ENCODE measurements at regions not wholly inside any gene's neighbourhood (a gene's known extent, or its start where the extent isn't known, plus 50 kb on each side); places are given as distances from the start of the nearest gene placed in this dataset.

- no peaks in the 10 kb centered on the region for H4K20me1 ChIP-seq (replicated peaks; ENCODE audit: control insufficient read depth, extremely low read depth, insufficient read depth, low read length)
- BruUV-seq (replicated peaks), result no TSS peak
- DNase-seq (ENCODE audit: low read depth, low spot score) (no peak), FAIRE-seq (no peak)
- H3K9me3 ChIP-seq (replicated peaks; ENCODE audit: control insufficient read depth, insufficient read depth, low read length), result no peaks in the 10 kb centered on the region
- no peaks in the 10 kb centered on the region for H3K27me3 ChIP-seq (ENCODE audit: control insufficient read depth in 2 of 2, insufficient read depth in 2 of 2, low read length in 2 of 2)
- H3K4me1 ChIP-seq (ENCODE audit: control insufficient read depth, extremely low read depth, insufficient read depth, low read length), result no peaks in the 10 kb centered on the region
- no peak overlapping the region for H3K27ac ChIP-seq (ENCODE audit: insufficient read depth, low read depth, low read length)
- POLR2A ChIA-PET, result no interaction called here
- no peak overlapping the region for H3K9ac ChIP-seq (replicated peaks; ENCODE audit: extremely low read depth, insufficient read depth, low read length)
- TF ChIP-seq FOS (IDR thresholded peaks at IDR 0.05; ENCODE audit: borderline replicate concordance, insufficient read depth, low read length) (no peak), CTCF (IDR thresholded peaks at IDR 0.05; ENCODE audit: extremely low read depth in 1 of 2, insufficient read depth in 1 of 2, low read depth in 1 of 2, low read length in 2 of 2) (no peak), POLR2A (IDR thresholded peaks at IDR 0.05; ENCODE audit: low read depth, low read length) (no peak), EZH2 (IDR thresholded peaks at IDR 0.05; ENCODE audit: borderline replicate concordance, low read depth, low read length, severe bottlenecking) (no peak), MYC (IDR thresholded peaks at IDR 0.05; ENCODE audit: low read depth, low read length) (no peak), MAX (IDR thresholded peaks at IDR 0.05; ENCODE audit: insufficient read depth, insufficient read length) (no peak), GATA2 (IDR thresholded peaks at IDR 0.05; ENCODE audit: insufficient read depth, insufficient read length, low read depth, low read length) (no peak), JUN (IDR thresholded peaks at IDR 0.05; ENCODE audit: borderline replicate concordance, insufficient read depth, insufficient read length, low read depth) (no peak), POLR2AphosphoS5 (IDR thresholded peaks at IDR 0.05; ENCODE audit: insufficient read depth, low read depth, low read length) (no peak)
- CTCF ChIA-PET, result no interaction called here
- no peak overlapping the region for H2AFZ ChIP-seq (ENCODE audit: low read depth, low read length)
- no peak overlapping the region for H3K4me2 ChIP-seq (ENCODE audit: insufficient read depth, low read length)
- dilution Hi-C loops (cut with MboI; ENCODE audit: extremely low pct_ligation_motif_present, low sequenced_read_pairs) (no loop called here), intact Hi-C loops (cut with micrococcal nuclease) (no loop called here)
- H3K36me3 ChIP-seq (ENCODE audit: control insufficient read depth in 2 of 2, extremely low read depth in 1 of 2, insufficient read depth in 2 of 2, low read length in 2 of 2), result no peaks in the 10 kb centered on the region
- no peaks in the 10 kb centered on the region for H3K9me1 ChIP-seq (replicated peaks; ENCODE audit: control insufficient read depth, extremely low read depth, insufficient read depth, low read length)
- H3K4me3 ChIP-seq (replicated peaks in 1 of 3; ENCODE audit: insufficient read depth in 1 of 3, low read depth in 1 of 3, low read length in 3 of 3), result no peak overlapping the region
- no peaks in the 10 kb centered on the region for H3K79me2 ChIP-seq (ENCODE audit: control insufficient read depth, insufficient read depth, low read length)
Observed at GRCh38 chr3:27789420-27789819, 67.3 kb upstream of the EOMES start.
